Sigmoid colon (tissue), 6 donors: ENCODE measurements at regions not wholly inside any gene's neighbourhood (a gene's known extent, or its start where the extent isn't known, plus 50 kb on each side); places are given as distances from the start of the nearest gene placed in this dataset.
"Not testable (repeated sequence)": the region's sequence is repeated elsewhere in the genome, so short reads cannot be mapped to it uniquely, and the experiment has no call there.

Experiments used
- DNase-seq: peaks from one replicate; pipeline ENCODE4 v3.0.0-alpha.2; 2019
- H3K27ac ChIP-seq, 4 donors: fragments of 200-600 bp; sonication (generic); one replicate each; pipeline ENCODE4 v1.5.1; 2016 to 2019; ENCODE audit warnings: mild to moderate bottlenecking in 1 of 4
- H3K27me3 ChIP-seq, 3 donors: fragments of 200-600 bp; sonication (generic); one replicate each; pipeline ENCODE4 v1.5.1; 2019; ENCODE audit warnings: mild to moderate bottlenecking in 1 of 3
- H3K36me3 ChIP-seq, 4 donors: fragments of 200-600 bp; sonication (generic); one replicate each; pipeline ENCODE4 v1.5.1; 2016 to 2019
- H3K4me1 ChIP-seq, 4 donors: fragments of 200-600 bp; sonication (generic); one replicate each; pipeline ENCODE4 v1.5.1; 2017 to 2019
- H3K4me3 ChIP-seq, 4 donors: fragments of 200-600 bp; sonication (generic); one replicate each; pipeline ENCODE4 v1.5.1; 2017 to 2019; ENCODE audit warnings: mild to moderate bottlenecking in 2 of 4, moderate library complexity in 1 of 4
- H3K9me3 ChIP-seq, 4 donors: fragments of 200-600 bp in 3 of 4; sonication (generic) in 3 of 4; one replicate each; pipeline versions ENCODE4 v1.5.1 to v1.6.1; 2013 to 2019
- CTCF ChIP-seq, 4 experiments: fragments of 450-650 bp in 3 of 4; fragments of 200-600 bp in 1 of 4; IDR thresholded peaks; one replicate each; pipeline ENCODE4 v1.5.1; 2016 to 2019; ENCODE audit warnings: antibody characterized with exemption in 4 of 4, mild to moderate bottlenecking in 3 of 4, moderate library complexity in 2 of 4
- EP300 ChIP-seq, 4 donors: sonication (generic); formaldehyde crosslinking; IDR thresholded peaks; one replicate each; pipeline ENCODE4 v1.6.1; 2017; ENCODE audit warnings: antibody characterized with exemption in 4 of 4
- POLR2A ChIP-seq, 2 donors: fragments of 450-650 bp; IDR thresholded peaks; one replicate each; pipeline ENCODE4 v1.6.1; 2016; ENCODE audit warnings: antibody characterized with exemption in 2 of 2, mild to moderate bottlenecking in 2 of 2, moderate library complexity in 2 of 2
- POLR2AphosphoS5 ChIP-seq, 4 donors: sonication (generic); formaldehyde crosslinking; IDR thresholded peaks; one replicate each; pipeline ENCODE4 v1.6.1; 2017; ENCODE audit warnings: antibody characterized with exemption in 4 of 4
- WGBS, 2 donors: extraction: QIAGEN DNeasy Blood & Tissue Kit; methylation state at CpG; one replicate each; pipeline ENCODE4 v1.1.7; 2013; 5-methylcytosine and 5-hydroxymethylcytosine counted together
- intact Hi-C: fragments of 100-400 bp; cut with DNase I; formaldehyde crosslinking; loops from one replicate; pipeline ENCODE4 v1.15.1; 2023
- donor health status: healthy with polysubstance abuse.
- donor health status: healthy.

GRCh38 chr15:25247407-25248038 lies 191.3 kb downstream of the UBE3A start:
- DNase-seq = no peak
- TF ChIP-seq CTCF (IDR thresholded peaks at IDR 0.05) = no peak
- TF ChIP-seq POLR2A (IDR thresholded peaks at IDR 0.05) = no peak
- no peak for TF ChIP-seq POLR2AphosphoS5 (IDR thresholded peaks at IDR 0.05)
- TF ChIP-seq EP300 (IDR thresholded peaks at IDR 0.05) = no peak
- Histone ChIP-seq H3K27me3 (no peaks in the 10 kb centered on the region), H3K4me1 (no peaks in the 10 kb centered on the region), H3K36me3 (no peaks in the 10 kb centered on the region), H3K9me3 (peaks cover 0 to 20% (median 3%) of the 10 kb centered on the region in 4 donors), H3K27ac (no peak overlapping the region), H3K4me3 (no peak overlapping the region)
- 88 to 90% methylated on average over 11 of the region's 11 CpGs for WGBS, 2 donors
- intact Hi-C loops = no loop called here

GRCh38 chr15:25248087-25248486 lies 190.7 kb downstream of the UBE3A start:
- H3K36me3 ChIP-seq, DNase-seq, H3K27me3 ChIP-seq, H3K27ac ChIP-seq, H3K4me3 ChIP-seq, H3K4me1 ChIP-seq, intact Hi-C loops: not testable (repeated sequence)
- peaks cover 0 to 16% (median 3%) of the 10 kb centered on the region in 4 donors for H3K9me3 ChIP-seq
- 73 to 78% methylated on average over 5 of the region's 6 CpGs for WGBS, 2 donors

GRCh38 chr15:25248583-25249235 lies 190.1 kb downstream of the UBE3A start:
- H3K4me3 ChIP-seq = no peak overlapping the region
- intact Hi-C loops = no loop called here
- no peak overlapping the region for H3K27ac ChIP-seq
- no peaks in the 10 kb centered on the region for H3K36me3 ChIP-seq
- peaks cover 0 to 16% (median 3%) of the 10 kb centered on the region in 4 donors for H3K9me3 ChIP-seq
- peak; percentile 59 for DNase-seq
- no peak for TF ChIP-seq POLR2AphosphoS5 (IDR thresholded peaks at IDR 0.05)
- no peak for TF ChIP-seq POLR2A (IDR thresholded peaks at IDR 0.05)
- no peaks in the 10 kb centered on the region for H3K27me3 ChIP-seq
- WGBS, 2 donors = 87 to 89% methylated on average over 8 of the region's 8 CpGs
- no peaks in the 10 kb centered on the region for H3K4me1 ChIP-seq

- Histone ChIP-seq H3K36me3 (no peaks in the 10 kb centered on the region), H3K4me1 (no peaks in the 10 kb centered on the region), H3K4me3 (no peak overlapping the region), H3K27ac (no peak overlapping the region), H3K9me3 (peaks cover 0 to 16% (median 3%) of the 10 kb centered on the region in 4 donors), H3K27me3 (no peaks in the 10 kb centered on the region)
- no peak for TF ChIP-seq CTCF (IDR thresholded peaks at IDR 0.05)
- no peak for TF ChIP-seq POLR2AphosphoS5 (IDR thresholded peaks at IDR 0.05)
- TF ChIP-seq POLR2A (IDR thresholded peaks at IDR 0.05) = no peak
- TF ChIP-seq EP300 (IDR thresholded peaks at IDR 0.05) = no peak
- 88% methylated on average over 13 of the region's 13 CpGs for WGBS, 2 donors
- intact Hi-C loops = no loop called here
- DNase-seq = no peak
Measured at GRCh38 chr15:25249236-25250010, 189.4 kb downstream of the UBE3A start.

GRCh38 chr15:25250011-25250596 lies 188.7 kb downstream of the UBE3A start:
- intact Hi-C loops = no loop called here
- H3K27ac ChIP-seq = no peak overlapping the region
- H3K9me3 ChIP-seq = peaks cover 0 to 16% (median 4%) of the 10 kb centered on the region in 4 donors
- peak; percentile 41 for DNase-seq
- H3K36me3 ChIP-seq = no peaks in the 10 kb centered on the region
- no peak for TF ChIP-seq POLR2AphosphoS5 (IDR thresholded peaks at IDR 0.05)
- no peak for TF ChIP-seq POLR2A (IDR thresholded peaks at IDR 0.05)
- TF ChIP-seq EP300 (IDR thresholded peaks at IDR 0.05) = no peak
- TF ChIP-seq CTCF (IDR thresholded peaks at IDR 0.05) = no peak
- no peaks in the 10 kb centered on the region for H3K27me3 ChIP-seq
- 72 to 77% methylated on average over 5 of the region's 5 CpGs for WGBS, 2 donors
- H3K4me1 ChIP-seq = no peaks in the 10 kb centered on the region
- no peak overlapping the region for H3K4me3 ChIP-seq
